K562 (cell line): ENCODE measurements at regions not wholly inside any gene's neighbourhood (a gene's known extent, or its start where the extent isn't known, plus 50 kb on each side); places are given as distances from the start of the nearest gene placed in this dataset.

Source experiments
- ATAC-seq: fragments of 200-7000 bp; cut with Tn5 transposase; 3 replicates; pipeline ENCODE4 v1.9.1; 2020; ENCODE audit warnings: moderate library complexity
- BruUV-seq: library from RNA; stranded (reverse); fragments of 400-500 nt; replicated peaks from 2 replicates; lab custom pipeline; 2021; lab: Mats Ljungman, UMichigan
- CTCF ChIA-PET: fragments of 300-600 bp; formaldehyde crosslinking; extraction: SDS; loops from one replicate; lab custom pipeline; 2021; ENCODE audit warnings: low intra/inter-chr PET ratio; lab: Yijun Ruan, JAX
- POLR2A ChIA-PET: fragments of 300-600, 350-650 bp; sonication (Branson Sonifier 250); formaldehyde crosslinking; extraction: SDS; loops from one replicate; lab custom pipeline; 2021; ENCODE audit warnings: antibody characterized with exemption, inconsistent platforms; lab: Yijun Ruan, JAX
- DNase-seq, 4 experiments: peaks; one replicate each; pipeline versions ENCODE4 v3.0.0 to v3.0.0-alpha.2; 2011 to 2018; ENCODE audit warnings: low spot score in 3 of 4, mixed read lengths in 3 of 4; ENCODE audit errors: extremely low read depth in 1 of 4
- FAIRE-seq: peaks from 2 replicates; lab custom pipeline; 2011; peaks lifted over from hg19 to GRCh38; lab: Jason Lieb, UNC
- H2AFZ ChIP-seq: 2 replicates; pipeline ENCODE4 v1.6.0; 2011; ENCODE audit warnings: low read depth, low read length, control low read depth, inconsistent platforms
- H3K27ac ChIP-seq: fragments of 200-600 bp; 3 replicates; pipeline ENCODE4 v1.8.0; 2011; ENCODE audit warnings: low read depth, mild to moderate bottlenecking, control low read depth, inconsistent platforms, low read length, moderate library complexity, mixed read lengths; ENCODE audit errors: extremely low read depth
- H3K27me3 ChIP-seq, 2 experiments: fragments of 300-600 bp in 1 of 2; 2 replicates in 1 of 2; 3 replicates in 1 of 2; pipeline versions ENCODE4 v1.6.0 to v1.8.0; 2011; ENCODE audit warnings: inconsistent platforms in 2 of 2, low read length in 2 of 2, mild to moderate bottlenecking in 1 of 2, mixed read lengths in 1 of 2, moderate library complexity in 1 of 2; ENCODE audit not compliant: control insufficient read depth in 2 of 2, insufficient read depth in 2 of 2
- H3K36me3 ChIP-seq: fragments of 300-600 bp; 3 replicates; pipeline ENCODE4 v1.8.0; 2011; ENCODE audit warnings: mild to moderate bottlenecking, low read length, inconsistent platforms; ENCODE audit not compliant: control insufficient read depth, insufficient read depth
- H3K4me1 ChIP-seq, 2 experiments: fragments of 200-600 bp in 1 of 2; replicated peaks in 1 of 2; 2 replicates in 1 of 2; 3 replicates in 1 of 2; pipeline versions ENCODE4 v1.5.1 to v1.8.0; 2011; ENCODE audit warnings: inconsistent platforms in 2 of 2, low read length in 2 of 2, mild to moderate bottlenecking in 1 of 2, mixed read lengths in 1 of 2, moderate library complexity in 1 of 2; ENCODE audit not compliant: control insufficient read depth in 2 of 2, insufficient read depth in 2 of 2
- H3K4me2 ChIP-seq: 2 replicates; pipeline ENCODE4 v1.6.1; 2011; ENCODE audit warnings: low read length, control low read depth, inconsistent platforms, mixed read lengths; ENCODE audit not compliant: insufficient read depth
- H3K4me3 ChIP-seq: fragments of 200-600 bp; sonication (generic), shearing (Covaris generic); 2 replicates; pipeline ENCODE4 v1.5.1; 2016; ENCODE audit warnings: control low read depth, inconsistent platforms
- H3K79me2 ChIP-seq: fragments of 200-600 bp; 3 replicates; pipeline ENCODE4 v1.8.0; 2011; ENCODE audit warnings: low read length, inconsistent platforms; ENCODE audit not compliant: control insufficient read depth, insufficient read depth
- H3K9ac ChIP-seq, 2 experiments: 2 replicates each; pipeline versions ENCODE4 v1.6.0 to v1.6.1; 2011; ENCODE audit warnings: low read depth in 2 of 2, low read length in 2 of 2, control low read depth in 1 of 2, inconsistent platforms in 1 of 2, mild to moderate bottlenecking in 1 of 2, mixed read lengths in 1 of 2; ENCODE audit not compliant: insufficient read depth in 1 of 2
- H3K9me1 ChIP-seq: one replicate; pipeline ENCODE4 v1.6.0; 2011; ENCODE audit warnings: inconsistent platforms, mild to moderate bottlenecking, low read length, moderate library complexity; ENCODE audit not compliant: control insufficient read depth, insufficient read depth
- H3K9me3 ChIP-seq: replicated peaks from 2 replicates; pipeline ENCODE4 v1.5.1; 2011; ENCODE audit warnings: low read depth, low read length, inconsistent platforms; ENCODE audit not compliant: control insufficient read depth, insufficient read depth
- H4K20me1 ChIP-seq: replicated peaks from 2 replicates; pipeline ENCODE4 v1.6.1; 2011; ENCODE audit warnings: low read length, inconsistent platforms, mixed read lengths; ENCODE audit not compliant: control insufficient read depth, insufficient read depth
- ARHGAP35 ChIP-seq: fragments of 450-650 bp; IDR thresholded peaks from 2 replicates; pipeline ENCODE4 v1.6.1; 2018; ENCODE audit not compliant: partially characterized antibody
- CC2D1A ChIP-seq: fragments of 450-650 bp; IDR thresholded peaks from 2 replicates; pipeline ENCODE4 v1.6.1; 2017; ENCODE audit warnings: mild to moderate bottlenecking
- HMG20B ChIP-seq: fragments of 250-450 bp; sonication (Bioruptor Pico); IDR thresholded peaks from 2 replicates; pipeline ENCODE4 v1.5.0; 2021; ENCODE audit warnings: mild to moderate bottlenecking
- HMGN3 ChIP-seq: IDR thresholded peaks from 2 replicates; pipeline ENCODE4 v1.6.1; 2011; ENCODE audit warnings: borderline replicate concordance, low read depth, mild to moderate bottlenecking, mixed read lengths, low read length; ENCODE audit not compliant: insufficient read length; ENCODE audit errors: extremely low read depth
- MYBL2 ChIP-seq, 2 experiments: fragments of 450-650 bp in 1 of 2; sonication (generic) in 1 of 2; formaldehyde crosslinking in 1 of 2; IDR thresholded peaks; 2 replicates each; pipeline versions ENCODE4 v1.6.1 to v1.8.1; 2017 to 2022; ENCODE audit warnings: borderline replicate concordance in 1 of 2, inconsistent platforms in 1 of 2, low read depth in 1 of 2, mild to moderate bottlenecking in 1 of 2, missing genetic modification reagents in 1 of 2, moderate library complexity in 1 of 2
- NFXL1 ChIP-seq: fragments of 450-650 bp; formaldehyde crosslinking; IDR thresholded peaks from 2 replicates; pipeline ENCODE4 v1.4.0; 2021; ENCODE audit warnings: mild to moderate bottlenecking
- RBM39 ChIP-seq: fragments of 200-400 bp; formaldehyde crosslinking; optimal IDR thresholded peaks from 2 replicates; pipeline ENCODE3; 2018; ENCODE audit warnings: low read depth, low read length
- SIN3B ChIP-seq: fragments of 450-650 bp; IDR thresholded peaks from 2 replicates; pipeline ENCODE4 v1.6.1; 2017; ENCODE audit warnings: low read depth, mild to moderate bottlenecking, moderate library complexity
- USF1 ChIP-seq: sonication (generic); formaldehyde crosslinking; IDR thresholded peaks from 2 replicates; pipeline ENCODE4 v1.9.0; 2022; ENCODE audit warnings: mild to moderate bottlenecking, missing genetic modification reagents
- XRCC5 ChIP-seq: fragments of 200-400 bp; formaldehyde crosslinking; IDR thresholded peaks from 2 replicates; pipeline ENCODE4 v1.6.1; 2017; ENCODE audit warnings: low read depth, mild to moderate bottlenecking, low read length
- ZMIZ1 ChIP-seq, 2 experiments: fragments of 150-350 bp in 1 of 2; IDR thresholded peaks; 2 replicates each; pipeline ENCODE4 v1.6.1; 2012 to 2016; ENCODE audit warnings: low read depth in 2 of 2, low read length in 2 of 2, mild to moderate bottlenecking in 1 of 2, moderate library complexity in 1 of 2
- ZNF217 ChIP-seq: sonication (generic); formaldehyde crosslinking; IDR thresholded peaks from 2 replicates; pipeline ENCODE4 v1.8.0; 2022; ENCODE audit warnings: mild to moderate bottlenecking, missing genetic modification reagents
- ZNF324 ChIP-seq: fragments of 250-450 bp; sonication (Bioruptor Pico); IDR thresholded peaks from 2 replicates; pipeline ENCODE4 v1.4.0; 2020; ENCODE audit warnings: mild to moderate bottlenecking
- WGBS: fragments of 100-300 bp; shearing (Covaris generic); methylation state at CpG from one replicate; pipeline ENCODE4 v1.1.6; 2016; ENCODE audit warnings: low coverage, mixed read lengths; ENCODE audit not compliant: insufficient coverage; ENCODE audit errors: missing lambda C conversion rate; 5-methylcytosine and 5-hydroxymethylcytosine counted together
- in situ Hi-C: fragments of 300-500 bp; cut with MboI; formaldehyde crosslinking; loops from 4 replicates; pipeline ENCODE4 v1.15.0; 2018; ENCODE audit warnings: inconsistent platforms, mixed read lengths
- intact Hi-C: fragments of 100-400 bp; cut with micrococcal nuclease; formaldehyde crosslinking; loops from 2 replicates; pipeline ENCODE4 v1.14.2; 2022
- TF ChIP-seq, protein P1 (sequence below): sonication (generic); formaldehyde crosslinking; IDR thresholded peaks from 2 replicates; pipeline ENCODE4 v1.8.1; 2023; ENCODE audit warnings: mild to moderate bottlenecking, missing genetic modification reagents
- TF ChIP-seq, protein P2 (sequence below): fragments of 250-450 bp; sonication (Bioruptor Pico); IDR thresholded peaks from 2 replicates; pipeline ENCODE4 v1.4.0; 2020; ENCODE audit warnings: borderline replicate concordance

DNA sequence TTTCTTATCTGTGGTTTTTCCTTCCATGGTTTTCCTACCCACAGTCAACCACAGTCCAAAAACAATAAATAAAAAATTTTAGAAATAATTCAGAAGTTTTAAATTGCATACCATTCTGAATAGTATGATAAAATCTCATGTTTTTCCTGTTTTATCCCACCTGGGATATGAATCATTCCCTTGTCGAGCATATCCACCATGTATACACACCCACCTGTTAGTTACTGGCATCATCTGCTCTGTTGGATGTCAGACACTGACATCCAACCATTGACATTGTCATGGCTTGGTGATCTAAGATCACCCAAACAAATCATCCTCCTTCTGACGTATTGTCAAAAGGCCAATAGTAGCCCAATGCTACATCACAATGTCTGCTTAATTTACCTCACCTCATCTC lies 749.8 kb downstream of the TNS3 start:
- no peak overlapping the region for H3K4me3 ChIP-seq
- H4K20me1 ChIP-seq = no peaks in the 10 kb centered on the region
- no peak overlapping the region for H3K4me2 ChIP-seq
- BruUV-seq = no TSS peak
- H3K4me1 ChIP-seq = no peaks in the 10 kb centered on the region
- in situ Hi-C loops (no loop called here), intact Hi-C loops (no loop called here)
- DNase-seq (no peak), ATAC-seq (no peak), FAIRE-seq (no peak)
- no peaks in the 10 kb centered on the region for H3K27me3 ChIP-seq
- CTCF ChIA-PET = no interaction called here
- no peak overlapping the region for H3K9ac ChIP-seq
- TF ChIP-seq, protein P1, sequence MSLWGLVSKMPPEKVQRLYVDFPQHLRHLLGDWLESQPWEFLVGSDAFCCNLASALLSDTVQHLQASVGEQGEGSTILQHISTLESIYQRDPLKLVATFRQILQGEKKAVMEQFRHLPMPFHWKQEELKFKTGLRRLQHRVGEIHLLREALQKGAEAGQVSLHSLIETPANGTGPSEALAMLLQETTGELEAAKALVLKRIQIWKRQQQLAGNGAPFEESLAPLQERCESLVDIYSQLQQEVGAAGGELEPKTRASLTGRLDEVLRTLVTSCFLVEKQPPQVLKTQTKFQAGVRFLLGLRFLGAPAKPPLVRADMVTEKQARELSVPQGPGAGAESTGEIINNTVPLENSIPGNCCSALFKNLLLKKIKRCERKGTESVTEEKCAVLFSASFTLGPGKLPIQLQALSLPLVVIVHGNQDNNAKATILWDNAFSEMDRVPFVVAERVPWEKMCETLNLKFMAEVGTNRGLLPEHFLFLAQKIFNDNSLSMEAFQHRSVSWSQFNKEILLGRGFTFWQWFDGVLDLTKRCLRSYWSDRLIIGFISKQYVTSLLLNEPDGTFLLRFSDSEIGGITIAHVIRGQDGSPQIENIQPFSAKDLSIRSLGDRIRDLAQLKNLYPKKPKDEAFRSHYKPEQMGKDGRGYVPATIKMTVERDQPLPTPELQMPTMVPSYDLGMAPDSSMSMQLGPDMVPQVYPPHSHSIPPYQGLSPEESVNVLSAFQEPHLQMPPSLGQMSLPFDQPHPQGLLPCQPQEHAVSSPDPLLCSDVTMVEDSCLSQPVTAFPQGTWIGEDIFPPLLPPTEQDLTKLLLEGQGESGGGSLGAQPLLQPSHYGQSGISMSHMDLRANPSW (CRISPR knock-in tag) = no peak
- TF ChIP-seq MYBL2 (IDR thresholded peaks at IDR 0.05; ENCODE audit: low read depth) = no peak
- no peak for TF ChIP-seq MYBL2 (CRISPR knock-in tag; IDR thresholded peaks at IDR 0.05; ENCODE audit: borderline replicate concordance)
- TF ChIP-seq, protein P2, sequence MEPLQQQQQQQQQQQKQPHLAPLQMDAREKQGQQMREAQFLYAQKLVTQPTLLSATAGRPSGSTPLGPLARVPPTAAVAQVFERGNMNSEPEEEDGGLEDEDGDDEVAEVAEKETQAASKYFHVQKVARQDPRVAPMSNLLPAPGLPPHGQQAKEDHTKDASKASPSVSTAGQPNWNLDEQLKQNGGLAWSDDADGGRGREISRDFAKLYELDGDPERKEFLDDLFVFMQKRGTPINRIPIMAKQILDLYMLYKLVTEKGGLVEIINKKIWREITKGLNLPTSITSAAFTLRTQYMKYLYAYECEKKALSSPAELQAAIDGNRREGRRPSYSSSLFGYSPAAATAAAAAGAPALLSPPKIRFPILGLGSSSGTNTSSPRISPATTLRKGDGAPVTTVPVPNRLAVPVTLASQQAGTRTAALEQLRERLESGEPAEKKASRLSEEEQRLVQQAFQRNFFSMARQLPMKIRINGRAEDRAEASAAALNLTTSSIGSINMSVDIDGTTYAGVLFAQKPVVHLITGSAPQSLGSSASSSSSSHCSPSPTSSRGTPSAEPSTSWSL (CRISPR knock-in tag) = no peak
- no peak for TF ChIP-seq CC2D1A
- TF ChIP-seq ZNF324 (CRISPR knock-in tag) = no peak
- no peak for TF ChIP-seq HMGN3
- TF ChIP-seq NFXL1 (CRISPR knock-in tag) = no peak
- no peak for TF ChIP-seq SIN3B
- no peak for TF ChIP-seq HMG20B
- no peak for TF ChIP-seq ZMIZ1 (IDR thresholded peaks at IDR 0.05; ENCODE audit: low read depth in 2 of 2, low read length in 2 of 2)
- no peak for TF ChIP-seq ARHGAP35
- TF ChIP-seq RBM39 = no peak
- TF ChIP-seq USF1 = no peak
- no peak for TF ChIP-seq ZNF217 (CRISPR knock-in tag)
- TF ChIP-seq XRCC5 = no peak
- H3K36me3 ChIP-seq = no peaks in the 10 kb centered on the region
- WGBS = 0% methylated on average over 2 of the region's 2 CpGs
- no peaks in the 10 kb centered on the region for H3K79me2 ChIP-seq
- POLR2A ChIA-PET = no interaction called here
- no peak overlapping the region for H3K27ac ChIP-seq
- H3K9me1 ChIP-seq = no peaks in the 10 kb centered on the region
- no peak overlapping the region for H2AFZ ChIP-seq
- H3K9me3 ChIP-seq = no peaks in the 10 kb centered on the region
